B cell (primary cell): ENCODE measurements at regions not wholly inside any gene's neighbourhood (a gene's known extent, or its start where the extent isn't known, plus 50 kb on each side); places are given as distances from the start of the nearest gene placed in this dataset.

ENCODE experiments used
- ATAC-seq: fragments of 200-7000 bp; cut with Tn5 transposase; one replicate; pipeline ENCODE4 v1.10.0; 2021; ENCODE audit warnings: low read depth, mild to moderate bottlenecking, moderate number of reproducible peaks, moderate library complexity
- CTCF ChIA-PET: fragments of 350-600 bp; sonication (Branson Sonifier 250); formaldehyde crosslinking; loops from one replicate; lab custom pipeline; 2021; ENCODE audit warnings: antibody characterized with exemption, inconsistent platforms; lab: Charles Lee
- POLR2A ChIA-PET: fragments of 350-600 bp; sonication (Branson Sonifier 250); formaldehyde crosslinking; loops from one replicate; lab custom pipeline; 2021; ENCODE audit warnings: antibody characterized with exemption; lab: Charles Lee
- DNase-seq: peaks from one replicate; pipeline ENCODE4 v3.0.0; 2013
- H2AFZ ChIP-seq: 2 replicates; pipeline ENCODE4 v1.6.1; 2012; ENCODE audit warnings: mild to moderate bottlenecking, low read depth, low read length; ENCODE audit not compliant: insufficient read depth, poor library complexity, severe bottlenecking
- H3K27ac ChIP-seq, 2 donors: 1 replicate in 1 of 2; 2 replicates in 1 of 2; pipeline ENCODE4 v1.5.1; 2012 to 2013; ENCODE audit warnings: low read length in 2 of 2, mild to moderate bottlenecking in 2 of 2, moderate library complexity in 1 of 2
- H3K27me3 ChIP-seq, 4 experiments: fragments of 200-600 bp in 1 of 4; sonication (generic) in 1 of 4; replicated peaks in 1 of 4; 1 replicate in 2 of 4; 2 replicates in 2 of 4; pipeline versions ENCODE4 v1.6.1 to v1.7.0; 2013 to 2016; ENCODE audit warnings: low read length in 3 of 4, mild to moderate bottlenecking in 2 of 4, mixed read lengths in 1 of 4, moderate library complexity in 1 of 4; ENCODE audit not compliant: insufficient read depth in 4 of 4, control insufficient read depth in 3 of 4; ENCODE audit errors: control extremely low read depth in 1 of 4
- H3K36me3 ChIP-seq, 2 experiments: replicated peaks in 1 of 2; 1 replicate in 1 of 2; 2 replicates in 1 of 2; pipeline versions ENCODE4 v1.6.1 to v1.7.1; 2013; ENCODE audit warnings: low read length in 1 of 2; ENCODE audit not compliant: insufficient read depth in 2 of 2, control insufficient read depth in 1 of 2; ENCODE audit errors: control extremely low read depth in 1 of 2, extremely low read depth in 1 of 2
- H3K4me1 ChIP-seq, 2 donors: fragments of 200-600 bp in 1 of 2; sonication (generic) in 1 of 2; 1 replicate in 1 of 2; 2 replicates in 1 of 2; pipeline versions ENCODE4 v1.5.1 to v1.6.1; 2013 to 2017; ENCODE audit warnings: low read length in 2 of 2; ENCODE audit not compliant: control insufficient read depth in 2 of 2, insufficient read depth in 2 of 2
- H3K4me2 ChIP-seq: replicated peaks from 2 replicates; pipeline ENCODE3; 2012; ENCODE audit warnings: mild to moderate bottlenecking, low read depth, low read length; ENCODE audit not compliant: poor library complexity, severe bottlenecking
- H3K4me3 ChIP-seq, 5 experiments: fragments of 200-600 bp in 1 of 5; sonication (generic) in 1 of 5; 1 replicate in 3 of 5; 2 replicates in 2 of 5; pipeline versions ENCODE4 v1.5.1 to v1.7.0; 2011 to 2016; ENCODE audit warnings: low read length in 4 of 5, mild to moderate bottlenecking in 4 of 5, low read depth in 2 of 5, control low read depth in 1 of 5, moderate library complexity in 1 of 5; ENCODE audit not compliant: insufficient read depth in 1 of 5; ENCODE audit errors: control extremely low read depth in 1 of 5, extremely low read depth in 1 of 5
- H3K79me2 ChIP-seq: fragments of 200-600 bp; sonication (generic); one replicate; pipeline ENCODE4 v1.6.0; 2016; ENCODE audit warnings: low read length; ENCODE audit not compliant: control insufficient read depth, insufficient read depth
- H3K9ac ChIP-seq: fragments of 200-600 bp; sonication (generic); 2 replicates; pipeline ENCODE4 v1.6.1; 2017; ENCODE audit warnings: mild to moderate bottlenecking, low read length, moderate library complexity
- H3K9me3 ChIP-seq, 3 donors: one replicate each; pipeline versions ENCODE4 v1.6.1 to v1.7.1; 2013; ENCODE audit warnings: low read length in 2 of 3; ENCODE audit not compliant: control insufficient read depth in 2 of 3, insufficient read depth in 1 of 3; ENCODE audit errors: control extremely low read depth in 1 of 3
- H4K20me1 ChIP-seq: 2 replicates; pipeline ENCODE4 v1.6.0; 2012; ENCODE audit warnings: mild to moderate bottlenecking, low read length; ENCODE audit not compliant: insufficient read depth, control insufficient read depth, poor library complexity, severe bottlenecking
- H3K27ac Mint-ChIP-seq: one replicate; pipeline ENCODE4 v1.8.0; 2021; ENCODE audit warnings: mixed read lengths
- H3K27me3 Mint-ChIP-seq: one replicate; pipeline ENCODE4 v1.8.0; 2021; ENCODE audit warnings: mixed read lengths
- H3K4me1 Mint-ChIP-seq: one replicate; pipeline ENCODE4 v1.8.0; 2021; ENCODE audit warnings: mixed read lengths
- H3K4me3 Mint-ChIP-seq: one replicate; pipeline ENCODE4 v1.8.0; 2021; ENCODE audit warnings: mixed read lengths
- H3K9me3 Mint-ChIP-seq: one replicate; pipeline ENCODE4 v1.8.0; 2022; ENCODE audit warnings: mixed read lengths; ENCODE audit not compliant: insufficient read depth
- EZH2 ChIP-seq: IDR thresholded peaks from 2 replicates; pipeline ENCODE4 v1.6.1; 2012; ENCODE audit warnings: borderline replicate concordance, low read depth, mild to moderate bottlenecking, moderate library complexity, low read length; ENCODE audit not compliant: insufficient read depth, poor library complexity, severe bottlenecking
- WGBS: methylation state at CpG from one replicate; pipeline ENCODE4 v1.1.5; 2013; ENCODE audit warnings: missing lambda C conversion rate; ENCODE audit not compliant: insufficient coverage; 5-methylcytosine and 5-hydroxymethylcytosine counted together
- intact Hi-C: fragments of 100-400 bp; cut with micrococcal nuclease; formaldehyde crosslinking; loops from one replicate; pipeline ENCODE4 v1.10.0; 2022
- TF ChIP-seq, protein P1 (sequence below): fragments of 200-600 bp; IDR thresholded peaks from one replicate; pipeline ENCODE4 v1.8.0; 2022; ENCODE audit warnings: antibody characterized with exemption, mild to moderate bottlenecking

GRCh38 chr14:35959835-35960234, 133.7 kb downstream of the BRMS1L start:
- TF ChIP-seq, protein P1, sequence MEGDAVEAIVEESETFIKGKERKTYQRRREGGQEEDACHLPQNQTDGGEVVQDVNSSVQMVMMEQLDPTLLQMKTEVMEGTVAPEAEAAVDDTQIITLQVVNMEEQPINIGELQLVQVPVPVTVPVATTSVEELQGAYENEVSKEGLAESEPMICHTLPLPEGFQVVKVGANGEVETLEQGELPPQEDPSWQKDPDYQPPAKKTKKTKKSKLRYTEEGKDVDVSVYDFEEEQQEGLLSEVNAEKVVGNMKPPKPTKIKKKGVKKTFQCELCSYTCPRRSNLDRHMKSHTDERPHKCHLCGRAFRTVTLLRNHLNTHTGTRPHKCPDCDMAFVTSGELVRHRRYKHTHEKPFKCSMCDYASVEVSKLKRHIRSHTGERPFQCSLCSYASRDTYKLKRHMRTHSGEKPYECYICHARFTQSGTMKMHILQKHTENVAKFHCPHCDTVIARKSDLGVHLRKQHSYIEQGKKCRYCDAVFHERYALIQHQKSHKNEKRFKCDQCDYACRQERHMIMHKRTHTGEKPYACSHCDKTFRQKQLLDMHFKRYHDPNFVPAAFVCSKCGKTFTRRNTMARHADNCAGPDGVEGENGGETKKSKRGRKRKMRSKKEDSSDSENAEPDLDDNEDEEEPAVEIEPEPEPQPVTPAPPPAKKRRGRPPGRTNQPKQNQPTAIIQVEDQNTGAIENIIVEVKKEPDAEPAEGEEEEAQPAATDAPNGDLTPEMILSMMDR, result no peak
- TF ChIP-seq EZH2, result no peak
- no peak for ATAC-seq

DNA sequence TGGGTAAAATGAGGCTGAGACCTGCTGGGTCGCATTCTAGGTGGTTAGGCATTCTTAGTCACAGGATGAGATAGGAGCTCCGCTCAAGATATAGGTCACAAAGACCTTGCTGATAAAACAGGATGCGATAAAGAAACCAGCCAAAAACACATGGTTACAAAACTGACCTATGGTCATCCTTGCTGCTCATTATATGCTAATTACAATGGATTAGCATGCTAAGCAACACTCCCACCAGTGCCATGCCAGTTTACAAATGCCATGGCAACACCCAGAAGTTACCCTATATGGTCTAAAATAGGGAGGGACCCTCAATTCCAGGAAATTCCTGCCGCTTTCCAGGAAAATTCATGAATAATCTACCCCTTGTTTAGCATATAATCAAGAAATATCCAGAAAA, 132.4 kb downstream of the BRMS1L start:
- DNase-seq (no peak), ATAC-seq (no peak)
- peaks cover under 1% of the 10 kb centered on the region for H3K27me3 Mint-ChIP-seq
- H3K4me2 ChIP-seq, result no peak overlapping the region
- H3K9me3 Mint-ChIP-seq, result no peaks in the 10 kb centered on the region
- 87% methylated on average over 3 of the region's 4 CpGs for WGBS
- H3K27ac Mint-ChIP-seq, result no peak overlapping the region
- intact Hi-C loops, result no loop called here
- H2AFZ ChIP-seq, result no peak overlapping the region
- H3K4me3 Mint-ChIP-seq, result no peak overlapping the region
- no peak for TF ChIP-seq EZH2
- TF ChIP-seq, protein P1, result no peak
- ChIA-PET POLR2A (no interaction called here), CTCF (no interaction called here)
- H4K20me1 ChIP-seq, result no peaks in the 10 kb centered on the region
- no peaks in the 10 kb centered on the region for H3K27me3 ChIP-seq
- no peak overlapping the region for H3K4me3 ChIP-seq
- no peaks in the 10 kb centered on the region for H3K9me3 ChIP-seq
- no peaks in the 10 kb centered on the region for H3K4me1 ChIP-seq
- H3K4me1 Mint-ChIP-seq, result no peaks in the 10 kb centered on the region
- H3K9ac ChIP-seq, result no peak overlapping the region
- H3K79me2 ChIP-seq, result no peaks in the 10 kb centered on the region
- no peak overlapping the region for H3K27ac ChIP-seq
- H3K36me3 ChIP-seq, result no peaks in the 10 kb centered on the region

More at GRCh38 chr14:35959835-35960234, 133.7 kb downstream of the BRMS1L start:
- Histone ChIP-seq H4K20me1 (no peaks in the 10 kb centered on the region), H3K4me1 (no peaks in the 10 kb centered on the region), H3K79me2 (no peaks in the 10 kb centered on the region), H2AFZ (no peak overlapping the region), H3K27me3 (no peaks in the 10 kb centered on the region), H3K4me2 (no peak overlapping the region), H3K36me3 (no peaks in the 10 kb centered on the region), H3K27ac (no peak overlapping the region), H3K4me3 (no peak overlapping the region), H3K9ac (no peak overlapping the region), H3K9me3 (no peaks in the 10 kb centered on the region)
- Mint-ChIP-seq H3K27me3 (no peaks in the 10 kb centered on the region), H3K4me3 (no peak overlapping the region), H3K4me1 (no peaks in the 10 kb centered on the region), H3K9me3 (no peaks in the 10 kb centered on the region), H3K27ac (no peak overlapping the region)
- ChIA-PET POLR2A (no interaction called here), CTCF (no interaction called here)
- intact Hi-C loops, result no loop called here
- no peak for DNase-seq
